ENCODE measurements at regions not wholly inside any gene's neighbourhood (a gene's known extent, or its start where the extent isn't known, plus 50 kb on each side); places are given as distances from the start of the nearest gene placed in this dataset.
"Not testable (repeated sequence)": the region's sequence is repeated elsewhere in the genome, so short reads cannot be mapped to it uniquely, and the experiment has no call there.

DNA sequence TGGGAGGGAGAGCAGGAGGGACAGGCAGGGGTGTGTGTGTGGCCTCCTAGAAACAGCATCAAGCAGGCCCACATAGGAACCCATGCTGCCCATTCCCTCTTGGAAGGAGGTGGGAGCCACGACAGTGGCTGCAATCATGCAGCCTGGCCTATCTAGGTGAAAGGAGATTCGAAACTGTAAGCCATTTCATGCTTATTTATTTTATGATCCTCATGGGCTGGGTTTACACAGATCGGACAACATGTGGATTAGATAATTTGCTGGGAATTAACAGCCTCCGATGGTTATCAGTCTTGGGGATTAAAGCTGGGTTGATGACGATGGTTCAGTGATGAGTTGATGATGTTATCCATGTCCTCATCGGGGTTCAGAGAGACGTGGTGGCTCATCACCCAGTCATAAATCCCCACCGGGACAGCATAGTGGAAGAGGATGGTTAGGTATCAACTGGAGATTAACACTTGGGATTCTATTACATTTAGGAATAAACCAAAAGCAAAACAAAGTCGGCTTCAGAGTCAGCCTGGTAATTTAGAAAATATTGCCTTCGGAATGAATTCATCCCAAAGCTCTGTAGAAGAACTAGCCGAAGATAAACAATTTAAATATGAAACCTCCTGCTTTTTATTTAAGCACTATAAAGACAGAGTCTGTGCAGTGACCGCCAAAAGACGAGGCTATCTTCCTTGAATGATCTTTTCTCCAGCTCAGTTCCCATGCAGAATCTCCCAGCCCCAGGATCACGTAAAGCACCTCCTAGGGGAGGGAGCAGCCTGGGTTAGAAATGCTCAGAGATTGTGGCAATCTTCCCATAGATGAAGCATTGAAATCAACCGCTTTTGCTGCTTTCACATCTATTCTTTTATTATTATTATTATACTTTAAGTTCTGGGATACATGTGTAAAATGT lies 252.8 kb downstream of the FOXD2 start:
- DNase-seq (ENCODE audit: low spot score in 2 of 2): peak in 1 of 2 donors; percentile 31
- intact Hi-C loops (cut with DNase I; ENCODE audit: low total_unique reads): no loop called here
- 79 to 83% methylated on average over 15 of the region's 15 CpGs for WGBS, 2 donors
- TF ChIP-seq POLR2A (IDR thresholded peaks at IDR 0.05): no peak
- TF ChIP-seq, protein P1, sequence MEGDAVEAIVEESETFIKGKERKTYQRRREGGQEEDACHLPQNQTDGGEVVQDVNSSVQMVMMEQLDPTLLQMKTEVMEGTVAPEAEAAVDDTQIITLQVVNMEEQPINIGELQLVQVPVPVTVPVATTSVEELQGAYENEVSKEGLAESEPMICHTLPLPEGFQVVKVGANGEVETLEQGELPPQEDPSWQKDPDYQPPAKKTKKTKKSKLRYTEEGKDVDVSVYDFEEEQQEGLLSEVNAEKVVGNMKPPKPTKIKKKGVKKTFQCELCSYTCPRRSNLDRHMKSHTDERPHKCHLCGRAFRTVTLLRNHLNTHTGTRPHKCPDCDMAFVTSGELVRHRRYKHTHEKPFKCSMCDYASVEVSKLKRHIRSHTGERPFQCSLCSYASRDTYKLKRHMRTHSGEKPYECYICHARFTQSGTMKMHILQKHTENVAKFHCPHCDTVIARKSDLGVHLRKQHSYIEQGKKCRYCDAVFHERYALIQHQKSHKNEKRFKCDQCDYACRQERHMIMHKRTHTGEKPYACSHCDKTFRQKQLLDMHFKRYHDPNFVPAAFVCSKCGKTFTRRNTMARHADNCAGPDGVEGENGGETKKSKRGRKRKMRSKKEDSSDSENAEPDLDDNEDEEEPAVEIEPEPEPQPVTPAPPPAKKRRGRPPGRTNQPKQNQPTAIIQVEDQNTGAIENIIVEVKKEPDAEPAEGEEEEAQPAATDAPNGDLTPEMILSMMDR (IDR thresholded peaks at IDR 0.05): no peak
- no peak overlapping the region for H3K4me3 ChIP-seq (ENCODE audit: low read depth, poor library complexity, severe bottlenecking)

- WGBS, 2 donors: 91 to 94% methylated on average over 4 of the region's 4 CpGs
- intact Hi-C loops (cut with DNase I; ENCODE audit: low total_unique reads): not testable (repeated sequence)
Measured at GRCh38 chr1:47691293-47691692, 253.4 kb downstream of the FOXD2 start.

GRCh38 chr1:47692196-47692595 lies 254.4 kb downstream of the FOXD2 start:
- WGBS, 2 donors: 97% methylated on average over 7 of the region's 7 CpGs
- no peak for TF ChIP-seq POLR2A (IDR thresholded peaks at IDR 0.05)
- TF ChIP-seq, protein P1 (IDR thresholded peaks at IDR 0.05): no peak
- no peak overlapping the region for H3K4me3 ChIP-seq (ENCODE audit: low read depth, poor library complexity, severe bottlenecking)
- intact Hi-C loops (cut with DNase I; ENCODE audit: low total_unique reads): no loop called here
- peak in 1 of 2 donors; percentile 8 for DNase-seq (ENCODE audit: low spot score in 2 of 2)

More at GRCh38 chr1:47691293-47691692, 253.4 kb downstream of the FOXD2 start:
- DNase-seq (ENCODE audit: low spot score in 2 of 2); H3K4me3 ChIP-seq (ENCODE audit: low read depth, poor library complexity, severe bottlenecking): not testable (repeated sequence)

- 84 to 91% methylated on average over 8 of the region's 8 CpGs for whole genome bisulfite sequencing, 2 donors
- no peak for TF ChIP-seq POLR2A (IDR thresholded peaks at IDR 0.05)
- TF ChIP-seq, protein P1 (IDR thresholded peaks at IDR 0.05): no peak
- DNase-seq (ENCODE audit: low spot score in 2 of 2): peak in 1 of 2 donors; percentile 49
Measured at GRCh38 chr1:47693115-47693514, 255.3 kb downstream of the FOXD2 start.

GRCh38 chr1:47694011-47694890 lies 256.4 kb downstream of the FOXD2 start:
- intact Hi-C loops (cut with DNase I; ENCODE audit: low total_unique reads): no loop called here
- TF ChIP-seq POLR2A (IDR thresholded peaks at IDR 0.05): no peak
- TF ChIP-seq, protein P1 (IDR thresholded peaks at IDR 0.05): no peak
- no peak overlapping the region for H3K4me3 ChIP-seq (ENCODE audit: low read depth, poor library complexity, severe bottlenecking)
- WGBS, 2 donors: 85 to 95% methylated on average over 12 to 13 of the region's 14 CpGs
- peak in 1 of 2 donors; percentile 74 for DNase-seq (ENCODE audit: low spot score in 2 of 2)

More at GRCh38 chr1:47693115-47693514, 255.3 kb downstream of the FOXD2 start:
- no peak overlapping the region for H3K4me3 ChIP-seq (ENCODE audit: low read depth, poor library complexity, severe bottlenecking)
- intact Hi-C loops (cut with DNase I; ENCODE audit: low total_unique reads): no loop called here

DNA sequence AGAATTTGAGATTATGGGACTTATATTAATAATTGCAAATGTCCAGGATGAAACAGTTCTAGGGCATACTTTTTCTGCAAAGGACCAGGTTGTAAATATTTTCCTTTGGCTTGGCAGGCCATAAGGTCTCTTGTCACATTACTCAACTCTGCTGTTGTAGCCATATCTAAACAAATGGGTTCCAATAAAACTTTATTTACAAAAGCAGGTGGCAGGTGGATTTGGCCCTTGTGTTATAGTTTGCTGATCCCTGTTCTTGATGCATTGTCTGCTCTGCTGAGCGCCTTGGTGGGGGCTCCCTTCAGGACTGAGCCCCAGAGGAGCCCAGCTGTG lies 258.5 kb downstream of the FOXD2 start:
- no peak overlapping the region for H3K4me3 ChIP-seq (ENCODE audit: low read depth, poor library complexity, severe bottlenecking)
- intact Hi-C loops (cut with DNase I; ENCODE audit: low total_unique reads): no loop called here
- DNase-seq (ENCODE audit: low spot score in 2 of 2): no peak
- 100% methylated on average over 1 of the region's 1 CpG for WGBS, 2 donors
- TF ChIP-seq POLR2A (IDR thresholded peaks at IDR 0.05): no peak
- TF ChIP-seq, protein P1 (IDR thresholded peaks at IDR 0.05): no peak

Data from lower leg skin (tissue), 4 donors.